Activated CD4-positive, alpha-beta T cell treated with anti-CD3 and anti-CD28 coated beads, Interleukin-2, amount 10 ng/mL, durations not matched to agents 7 days and 5 days (primary cell): ENCODE measurements at regions not wholly inside any gene's neighbourhood (a gene's known extent, or its start where the extent isn't known, plus 50 kb on each side); places are given as distances from the start of the nearest gene placed in this dataset.

Experiments used
- CTCF ChIA-PET: fragments of 350-600 bp; sonication (Branson Sonifier 250); formaldehyde crosslinking; loops from one replicate; lab custom pipeline; 2021; ENCODE audit warnings: antibody characterized with exemption; lab: Charles Lee
- POLR2A ChIA-PET: fragments of 350-600 bp; sonication (Branson Sonifier 250); formaldehyde crosslinking; loops from one replicate; lab custom pipeline; 2021; ENCODE audit warnings: antibody characterized with exemption; lab: Charles Lee
- DNase-seq: peaks from one replicate; pipeline ENCODE4 v3.0.0-alpha.2; 2020
- H3K27ac Mint-ChIP-seq: one replicate; pipeline ENCODE4 v1.8.0; 2021; ENCODE audit warnings: mild to moderate bottlenecking, moderate library complexity, mixed read lengths
- H3K27me3 Mint-ChIP-seq: one replicate; pipeline ENCODE4 v1.8.0; 2021; ENCODE audit warnings: mixed read lengths
- H3K36me3 Mint-ChIP-seq: one replicate; pipeline ENCODE4 v1.8.0; 2021; ENCODE audit warnings: low read depth, mixed read lengths
- H3K4me1 Mint-ChIP-seq: one replicate; pipeline ENCODE4 v1.8.0; 2021; ENCODE audit warnings: mixed read lengths
- H3K4me3 Mint-ChIP-seq: one replicate; pipeline ENCODE4 v1.8.0; 2021; ENCODE audit warnings: mild to moderate bottlenecking, moderate library complexity, mixed read lengths
- H3K9me3 Mint-ChIP-seq: one replicate; pipeline ENCODE4 v1.8.0; 2021; ENCODE audit warnings: mixed read lengths

- DNase-seq = no peak
- CTCF ChIA-PET = no interaction called here
- no peaks in the 10 kb centered on the region for H3K36me3 Mint-ChIP-seq
- no peaks in the 10 kb centered on the region for H3K27me3 Mint-ChIP-seq
- no peak overlapping the region for H3K27ac Mint-ChIP-seq
- POLR2A ChIA-PET = no interaction called here
- no peak overlapping the region for H3K4me3 Mint-ChIP-seq
- H3K4me1 Mint-ChIP-seq = no peaks in the 10 kb centered on the region
- H3K9me3 Mint-ChIP-seq = no peaks in the 10 kb centered on the region
These were observed 58.1 kb downstream of the TUSC7 start for GRCh38 chr3:116767726-116768125.

- no peaks in the 10 kb centered on the region for H3K4me1 Mint-ChIP-seq
- ChIA-PET CTCF (interaction anchor here (0.6 to 0.7 kb wide), 2 partner anchors 148 to 1856 kb away, joined by 3 to 4 read pairs; no protein-coding TSS in a partner anchor), POLR2A (no interaction called here)
- no peak overlapping the region for H3K27ac Mint-ChIP-seq
- H3K36me3 Mint-ChIP-seq = no peaks in the 10 kb centered on the region
- peak; percentile 51 for DNase-seq
- H3K9me3 Mint-ChIP-seq = no peaks in the 10 kb centered on the region
- no peaks in the 10 kb centered on the region for H3K27me3 Mint-ChIP-seq
- no peak overlapping the region for H3K4me3 Mint-ChIP-seq
These were observed 61.4 kb downstream of the TUSC7 start for GRCh38 chr3:116770815-116771450.

GRCh38 chr3:116776880-116777785 is 67.6 kb downstream of the TUSC7 start:
- no peaks in the 10 kb centered on the region for H3K36me3 Mint-ChIP-seq
- H3K27me3 Mint-ChIP-seq = no peaks in the 10 kb centered on the region
- H3K27ac Mint-ChIP-seq = no peak overlapping the region
- no peaks in the 10 kb centered on the region for H3K4me1 Mint-ChIP-seq
- CTCF ChIA-PET = interaction anchor here (0.6 kb wide), 1 partner anchor 782 kb away, joined by 4 read pairs; no protein-coding TSS in a partner anchor
- no peaks in the 10 kb centered on the region for H3K9me3 Mint-ChIP-seq
- no peak overlapping the region for H3K4me3 Mint-ChIP-seq
- POLR2A ChIA-PET = no interaction called here
- DNase-seq = no peak

- Mint-ChIP-seq H3K27me3 (no peaks in the 10 kb centered on the region), H3K9me3 (no peaks in the 10 kb centered on the region), H3K27ac (no peak overlapping the region), H3K36me3 (no peaks in the 10 kb centered on the region), H3K4me3 (no peak overlapping the region), H3K4me1 (no peaks in the 10 kb centered on the region)
- no peak for DNase-seq
- CTCF ChIA-PET = no interaction called here
- POLR2A ChIA-PET = no interaction called here
These were observed 75.6 kb downstream of the TUSC7 start for GRCh38 chr3:116785226-116785625.

- DNase-seq = no peak
- H3K36me3 Mint-ChIP-seq = no peaks in the 10 kb centered on the region
- no peaks in the 10 kb centered on the region for H3K27me3 Mint-ChIP-seq
- H3K4me3 Mint-ChIP-seq = no peak overlapping the region
- CTCF ChIA-PET = no interaction called here
- no peaks in the 10 kb centered on the region for H3K4me1 Mint-ChIP-seq
- H3K9me3 Mint-ChIP-seq = no peaks in the 10 kb centered on the region
- POLR2A ChIA-PET = no interaction called here
- H3K27ac Mint-ChIP-seq = no peak overlapping the region
These were observed 93.1 kb downstream of the TUSC7 start for GRCh38 chr3:116802651-116803050.

GRCh38 chr3:116806351-116806750 is 96.8 kb downstream of the TUSC7 start:
- Mint-ChIP-seq H3K4me1 (no peaks in the 10 kb centered on the region), H3K4me3 (no peak overlapping the region), H3K27me3 (no peaks in the 10 kb centered on the region), H3K9me3 (no peaks in the 10 kb centered on the region), H3K36me3 (no peaks in the 10 kb centered on the region), H3K27ac (no peak overlapping the region)
- no peak for DNase-seq
- POLR2A ChIA-PET = no interaction called here
- CTCF ChIA-PET = no interaction called here

- ChIA-PET CTCF (no interaction called here), POLR2A (no interaction called here)
- Mint-ChIP-seq H3K27ac (no peak overlapping the region), H3K4me3 (no peak overlapping the region), H3K4me1 (no peaks in the 10 kb centered on the region), H3K9me3 (no peaks in the 10 kb centered on the region), H3K27me3 (no peaks in the 10 kb centered on the region), H3K36me3 (no peaks in the 10 kb centered on the region)
- no peak for DNase-seq
These were observed 99.1 kb downstream of the TUSC7 start for GRCh38 chr3:116808725-116809124.

GRCh38 chr3:116809208-116809607 is 99.6 kb downstream of the TUSC7 start:
- no peaks in the 10 kb centered on the region for H3K4me1 Mint-ChIP-seq
- ChIA-PET CTCF (no interaction called here), POLR2A (no interaction called here)
- H3K9me3 Mint-ChIP-seq = no peaks in the 10 kb centered on the region
- H3K27me3 Mint-ChIP-seq = no peaks in the 10 kb centered on the region
- no peak for DNase-seq
- no peak overlapping the region for H3K4me3 Mint-ChIP-seq
- no peak overlapping the region for H3K27ac Mint-ChIP-seq
- H3K36me3 Mint-ChIP-seq = no peaks in the 10 kb centered on the region

- H3K4me1 Mint-ChIP-seq = no peaks in the 10 kb centered on the region
- no peaks in the 10 kb centered on the region for H3K36me3 Mint-ChIP-seq
- no peak overlapping the region for H3K4me3 Mint-ChIP-seq
- CTCF ChIA-PET = no interaction called here
- no peaks in the 10 kb centered on the region for H3K9me3 Mint-ChIP-seq
- no peak for DNase-seq
- POLR2A ChIA-PET = no interaction called here
- H3K27me3 Mint-ChIP-seq = no peaks in the 10 kb centered on the region
- no peak overlapping the region for H3K27ac Mint-ChIP-seq
These were observed 102.2 kb downstream of the TUSC7 start for GRCh38 chr3:116811754-116812153.

GRCh38 chr3:116812949-116813348 is 103.4 kb downstream of the TUSC7 start:
- H3K27me3 Mint-ChIP-seq = no peaks in the 10 kb centered on the region
- no peak for DNase-seq
- no peak overlapping the region for H3K27ac Mint-ChIP-seq
- POLR2A ChIA-PET = no interaction called here
- CTCF ChIA-PET = no interaction called here
- H3K36me3 Mint-ChIP-seq = no peaks in the 10 kb centered on the region
- no peaks in the 10 kb centered on the region for H3K4me1 Mint-ChIP-seq
- no peak overlapping the region for H3K4me3 Mint-ChIP-seq
- H3K9me3 Mint-ChIP-seq = no peaks in the 10 kb centered on the region

GRCh38 chr3:116815321-116815720 is 105.7 kb downstream of the TUSC7 start:
- ChIA-PET CTCF (no interaction called here), POLR2A (no interaction called here)
- H3K27ac Mint-ChIP-seq = no peak overlapping the region
- no peak for DNase-seq
- H3K27me3 Mint-ChIP-seq = no peaks in the 10 kb centered on the region
- H3K4me3 Mint-ChIP-seq = no peak overlapping the region
- no peaks in the 10 kb centered on the region for H3K36me3 Mint-ChIP-seq
- no peaks in the 10 kb centered on the region for H3K9me3 Mint-ChIP-seq
- H3K4me1 Mint-ChIP-seq = no peaks in the 10 kb centered on the region

GRCh38 chr3:116815831-116816588 is 106.4 kb downstream of the TUSC7 start:
- ChIA-PET CTCF (no interaction called here), POLR2A (no interaction called here)
- Mint-ChIP-seq H3K9me3 (no peaks in the 10 kb centered on the region), H3K36me3 (no peaks in the 10 kb centered on the region), H3K27me3 (no peaks in the 10 kb centered on the region), H3K27ac (no peak overlapping the region), H3K4me1 (no peaks in the 10 kb centered on the region), H3K4me3 (no peak overlapping the region)
- no peak for DNase-seq

- no peak for DNase-seq
- Mint-ChIP-seq H3K36me3 (no peaks in the 10 kb centered on the region), H3K9me3 (no peaks in the 10 kb centered on the region), H3K4me3 (no peak overlapping the region), H3K27ac (no peak overlapping the region), H3K4me1 (no peaks in the 10 kb centered on the region), H3K27me3 (no peaks in the 10 kb centered on the region)
- CTCF ChIA-PET = no interaction called here
- POLR2A ChIA-PET = no interaction called here
These were observed 111.8 kb downstream of the TUSC7 start for GRCh38 chr3:116821371-116821770.
